CD4-positive, alpha-beta T cell treated with Interleukin-1 beta for 1 hour (primary cell): ENCODE measurements at regions not wholly inside any gene's neighbourhood (a gene's known extent, or its start where the extent isn't known, plus 50 kb on each side); places are given as distances from the start of the nearest gene placed in this dataset.

Source experiments
- DNase-seq, 2 donors: peaks; one replicate each; pipeline ENCODE4 v3.0.0-alpha.2; 2020 to 2022

DNA sequence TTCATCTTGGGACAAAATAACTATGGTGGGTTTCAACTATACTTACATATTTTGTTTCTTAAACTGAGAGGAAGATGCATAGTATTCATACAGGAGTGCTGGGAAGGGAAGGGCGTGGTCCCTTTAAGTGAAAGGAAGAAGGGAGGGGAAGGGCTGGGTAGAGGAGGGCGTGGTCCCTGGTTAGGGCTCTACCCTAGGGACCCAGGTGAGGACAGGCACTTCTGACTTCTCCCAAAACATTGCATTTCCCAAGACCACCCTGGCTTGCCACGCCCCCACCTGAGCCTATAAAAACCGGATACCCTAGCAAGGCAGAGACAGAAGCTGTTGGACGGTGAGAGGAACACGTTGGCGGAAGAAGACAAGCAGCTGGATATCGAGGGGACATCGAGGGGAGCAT lies 157.6 kb upstream of the PLXNA4 start:
- DNase-seq = no peak

DNA sequence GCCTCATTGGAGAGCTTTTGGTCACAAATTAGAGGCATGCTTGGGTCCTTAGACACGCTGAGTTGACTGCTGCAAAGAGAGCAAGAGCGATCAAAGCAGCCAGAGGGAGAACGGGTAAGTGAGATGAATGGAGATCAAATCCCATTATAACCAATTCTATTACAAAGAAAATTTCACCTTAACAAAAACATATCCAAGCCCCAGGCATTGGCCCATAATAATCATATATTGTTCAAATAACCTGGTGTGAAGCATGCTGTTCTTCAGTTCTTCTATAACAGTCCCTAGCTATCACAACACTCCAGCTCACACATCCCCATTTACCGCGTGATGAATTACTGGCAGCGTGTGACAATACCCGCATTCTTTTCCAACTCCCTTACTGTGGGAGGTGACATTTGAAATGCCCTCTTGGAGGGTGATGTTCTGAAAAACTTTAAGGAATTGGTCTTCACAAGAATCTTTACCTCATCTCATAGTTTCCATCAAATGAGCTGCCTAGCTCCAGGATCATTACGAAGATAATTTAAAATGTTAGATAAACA lies 156.1 kb upstream of the PLXNA4 start:
- DNase-seq = no peak

DNA sequence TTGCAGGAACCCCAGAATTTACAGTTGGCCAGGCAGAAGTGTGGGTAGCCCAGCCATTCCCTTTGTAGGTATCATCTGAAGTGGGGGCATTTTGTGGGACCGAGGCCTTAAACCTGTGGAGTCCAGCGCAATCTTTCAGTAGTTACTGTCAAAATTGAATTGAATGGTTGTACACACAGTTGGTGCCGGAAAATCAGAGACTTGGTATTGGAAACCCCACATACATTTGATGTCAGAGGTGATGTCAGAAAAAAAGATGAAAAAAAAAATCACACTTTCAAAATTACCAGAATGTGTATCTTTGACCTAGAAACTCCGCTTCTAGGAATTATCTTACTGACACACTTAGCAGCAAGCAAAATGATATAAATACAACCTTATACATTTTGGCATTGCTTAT lies 153.8 kb upstream of the PLXNA4 start:
- DNase-seq = no peak

DNA sequence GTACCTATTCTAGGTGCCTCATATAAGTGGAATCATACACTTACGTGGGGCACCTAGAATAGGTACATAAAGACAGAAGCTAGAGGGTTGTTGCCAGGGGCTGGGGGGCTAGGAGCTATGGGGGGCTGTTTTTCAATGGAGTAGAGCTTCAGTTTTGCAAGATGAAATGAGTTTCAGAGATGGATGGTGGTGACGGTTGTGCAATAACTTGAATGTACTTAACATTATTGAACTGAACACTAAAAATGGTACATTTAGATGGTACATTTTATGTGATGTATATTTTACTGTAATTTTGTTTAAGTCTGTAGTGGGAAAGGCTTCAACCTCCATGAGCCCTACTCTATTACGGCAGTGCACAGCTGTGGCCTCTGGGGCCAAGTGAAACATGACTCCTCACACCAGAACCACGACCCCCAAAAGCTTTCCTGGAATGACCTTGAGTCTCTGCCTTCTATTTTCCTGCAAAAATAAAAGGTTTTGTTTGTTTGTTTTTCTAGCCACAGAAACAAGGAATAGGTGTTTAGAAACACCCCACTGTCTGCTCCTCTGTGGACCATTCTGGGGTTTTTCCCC lies 147.3 kb upstream of the PLXNA4 start:
- DNase-seq = no peak

DNA sequence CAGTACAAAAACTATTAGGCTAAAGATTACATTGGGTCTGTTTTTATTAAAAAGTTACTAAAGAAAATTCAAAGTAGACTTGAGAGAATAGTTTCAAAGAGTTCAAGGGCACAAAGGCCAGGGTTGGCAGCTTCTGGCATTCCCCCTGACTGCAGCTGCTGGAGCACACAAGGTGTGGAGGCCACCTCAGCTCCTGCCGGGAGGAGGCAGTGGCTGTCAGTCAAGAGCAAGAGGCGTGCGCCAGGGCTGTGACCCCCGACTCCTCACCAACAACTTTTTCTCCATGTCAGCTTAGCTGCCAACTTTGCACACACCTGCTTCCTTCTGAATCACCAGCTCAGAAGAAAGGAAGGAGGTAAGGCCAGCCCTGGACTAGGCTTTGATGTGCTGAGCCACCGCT lies 144.6 kb upstream of the PLXNA4 start:
- DNase-seq = no peak

DNA sequence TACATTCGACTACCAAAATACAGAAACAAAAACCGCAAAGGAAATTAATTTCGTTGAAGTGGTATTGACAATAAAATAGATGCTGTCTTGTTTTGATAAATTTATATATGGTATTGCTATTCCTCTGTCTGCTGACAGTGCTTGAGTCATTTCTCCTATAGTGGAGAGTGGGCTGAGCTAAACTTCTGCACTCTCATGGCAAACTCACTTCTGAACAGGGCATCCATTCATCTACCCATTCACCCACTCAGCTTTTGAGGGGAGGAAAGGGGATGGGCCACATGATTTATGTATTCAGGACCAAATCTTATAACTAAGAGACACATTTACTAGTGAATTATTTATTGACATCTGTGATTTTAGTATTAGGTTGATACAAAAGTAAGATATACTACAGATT lies 137.6 kb upstream of the PLXNA4 start:
- no peak for DNase-seq

DNA sequence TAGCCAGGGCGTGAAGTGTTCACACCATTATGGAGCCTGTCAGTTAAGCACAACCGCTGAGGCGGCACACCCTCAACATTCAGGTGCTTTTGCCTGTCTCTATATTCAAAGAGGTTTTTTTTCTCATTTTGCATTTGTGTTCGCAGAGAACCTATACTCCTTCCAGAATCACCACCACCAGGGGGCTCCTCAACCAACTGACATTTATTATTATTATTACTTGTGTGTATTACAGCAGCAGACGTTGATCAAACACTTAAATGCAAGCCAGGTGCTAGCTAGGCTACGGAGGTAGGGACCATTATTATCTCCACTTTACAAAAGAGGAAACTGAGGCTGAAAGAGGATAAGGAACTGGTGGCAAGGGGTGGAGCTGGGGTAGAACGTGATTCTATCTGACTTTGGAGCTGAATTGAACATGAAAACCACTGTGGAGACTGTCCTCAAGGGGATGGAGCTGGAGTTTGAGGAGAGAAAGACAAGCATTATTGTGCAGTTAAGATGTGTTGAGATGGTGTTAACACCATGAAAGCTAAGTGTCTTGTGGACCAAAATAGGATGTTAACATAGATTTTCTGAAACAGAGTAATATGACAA lies 133.8 kb upstream of the PLXNA4 start:
- DNase-seq = peak in 1 of 2 donors; percentile 29

DNA sequence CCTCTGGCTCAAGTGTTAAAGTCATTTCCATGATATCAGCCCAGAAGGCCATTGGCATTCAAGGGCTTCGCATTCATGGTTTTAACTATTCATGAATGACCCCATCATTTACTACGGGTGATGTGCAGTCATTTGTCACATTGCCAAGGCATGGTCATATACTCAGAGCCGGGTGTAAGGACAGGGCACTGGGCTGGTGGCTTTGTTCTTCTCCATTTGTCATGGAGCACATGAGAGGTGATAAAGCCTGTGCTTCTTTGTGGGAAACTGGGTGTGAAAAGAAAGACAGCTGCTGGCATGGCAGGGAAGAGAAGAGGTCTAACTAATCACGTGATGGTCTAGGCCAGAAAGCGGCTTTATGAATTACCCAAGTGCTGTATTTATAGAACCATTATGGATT lies 132.2 kb upstream of the PLXNA4 start:
- no peak for DNase-seq

DNA sequence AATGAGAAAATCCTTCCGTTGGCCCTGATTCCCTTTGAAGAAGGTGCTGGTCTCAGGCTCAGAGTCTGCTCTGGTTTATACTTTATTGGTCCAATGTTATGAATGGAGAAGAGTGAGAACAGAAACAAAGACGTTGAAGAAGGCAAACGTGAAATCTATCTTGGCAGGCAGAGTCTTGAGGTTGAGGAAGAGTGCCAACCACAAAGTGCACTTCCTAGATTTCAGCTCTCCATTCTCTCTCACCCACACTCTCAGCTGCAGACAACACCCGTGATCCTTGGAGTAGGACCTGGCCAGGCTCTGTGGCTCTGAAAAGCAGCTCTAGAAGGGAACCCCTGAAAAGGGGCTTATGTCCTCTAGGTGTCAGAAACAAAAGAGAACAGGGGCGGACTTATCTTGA lies 128.9 kb upstream of the PLXNA4 start:
- DNase-seq = no peak

DNA sequence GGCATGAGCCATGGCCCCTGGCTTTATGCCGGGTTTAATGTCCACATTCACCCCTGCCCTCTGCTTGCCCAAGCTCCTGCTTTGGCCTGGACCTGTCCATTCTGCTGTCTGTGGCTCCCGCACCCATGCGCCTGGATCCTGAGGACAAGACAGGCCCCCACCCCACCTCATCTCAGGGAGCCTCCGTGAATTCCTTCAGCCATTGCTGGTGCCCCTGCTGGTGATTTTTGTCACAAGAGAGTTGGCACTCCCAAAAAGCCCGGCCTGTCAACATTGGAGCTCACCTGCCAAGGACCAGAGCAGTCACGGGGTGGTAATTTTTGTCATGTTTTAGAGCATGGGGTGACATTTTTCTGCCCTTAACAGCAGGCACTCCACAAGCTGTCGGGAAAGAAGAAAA lies 127.5 kb upstream of the PLXNA4 start:
- DNase-seq = no peak

DNA sequence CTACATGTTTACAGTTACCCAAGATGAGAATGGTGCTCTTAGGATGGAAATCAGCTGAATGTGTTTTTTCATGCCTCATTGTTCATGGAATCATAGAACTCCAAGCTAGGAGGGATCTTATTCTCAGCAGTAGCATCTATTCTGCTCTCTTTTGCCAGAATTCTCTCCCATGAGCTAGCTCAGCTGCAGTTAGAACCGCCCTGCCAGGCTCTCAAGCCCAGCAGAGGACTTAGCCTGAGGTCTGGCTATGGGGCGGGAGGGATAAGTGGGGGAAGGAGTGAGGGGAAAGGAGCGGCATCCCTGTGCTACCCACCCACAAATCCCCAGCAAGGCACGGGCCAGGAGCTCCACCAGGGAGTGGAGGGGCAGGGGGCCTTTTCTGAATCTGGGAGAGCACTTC lies 120.7 kb upstream of the PLXNA4 start:
- no peak for DNase-seq

DNA sequence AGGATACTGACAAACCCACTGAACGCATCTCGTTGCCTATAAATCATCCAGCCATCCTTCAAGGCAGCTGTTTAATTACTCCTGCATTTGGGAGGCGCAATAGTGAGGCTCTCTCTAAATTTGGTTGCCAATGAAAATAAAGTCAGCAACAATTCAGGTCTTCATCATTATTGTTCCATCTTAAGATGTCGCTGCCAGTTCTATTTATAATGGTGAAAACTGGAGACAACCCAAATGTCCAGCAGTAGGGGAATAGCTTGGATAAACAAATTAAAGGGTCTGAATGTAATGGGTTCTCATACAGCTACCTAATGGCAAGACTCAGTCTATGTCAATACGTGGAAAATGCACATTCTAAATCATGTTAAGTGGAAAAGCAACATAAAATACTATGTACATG lies 120.1 kb upstream of the PLXNA4 start:
- no peak for DNase-seq

DNA sequence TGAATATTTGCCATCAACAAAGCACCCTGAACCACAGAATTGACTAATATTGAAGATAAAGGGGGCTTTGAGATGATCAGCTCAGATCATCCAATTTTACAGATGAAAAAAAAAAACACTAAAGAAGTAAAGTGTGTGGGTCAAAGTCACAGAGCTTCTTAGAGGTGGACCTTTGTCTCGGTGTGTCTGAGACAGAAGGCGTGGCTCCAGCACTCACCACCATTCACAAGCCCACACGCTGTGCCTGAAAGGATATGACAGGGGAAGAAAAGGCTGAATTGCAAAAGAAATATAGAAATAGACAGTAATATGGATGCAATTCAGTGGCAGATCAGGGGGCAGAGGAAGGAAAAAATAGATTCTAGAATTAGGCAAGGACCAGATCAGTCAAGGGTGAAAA lies 114.9 kb upstream of the PLXNA4 start:
- DNase-seq = no peak

DNA sequence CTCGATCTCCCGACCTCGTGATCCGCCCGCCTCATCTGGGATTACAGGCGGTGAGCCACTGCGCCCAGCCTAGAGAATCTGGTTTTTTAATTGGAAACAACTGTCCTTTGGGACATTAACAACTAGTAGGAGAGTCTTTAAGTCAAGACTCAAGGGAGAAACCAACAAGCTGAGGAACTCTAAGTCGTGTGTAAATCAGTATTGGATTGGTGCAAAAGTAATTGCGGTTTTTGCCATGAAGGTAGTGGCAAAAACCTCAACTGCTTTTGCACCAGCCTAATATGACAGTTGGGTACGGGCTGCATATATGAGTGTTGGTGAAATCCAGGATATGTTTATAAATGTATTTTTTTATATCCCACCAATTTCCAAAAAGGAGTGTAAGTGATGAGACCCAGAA lies 113.9 kb upstream of the PLXNA4 start:
- DNase-seq = no peak

DNA sequence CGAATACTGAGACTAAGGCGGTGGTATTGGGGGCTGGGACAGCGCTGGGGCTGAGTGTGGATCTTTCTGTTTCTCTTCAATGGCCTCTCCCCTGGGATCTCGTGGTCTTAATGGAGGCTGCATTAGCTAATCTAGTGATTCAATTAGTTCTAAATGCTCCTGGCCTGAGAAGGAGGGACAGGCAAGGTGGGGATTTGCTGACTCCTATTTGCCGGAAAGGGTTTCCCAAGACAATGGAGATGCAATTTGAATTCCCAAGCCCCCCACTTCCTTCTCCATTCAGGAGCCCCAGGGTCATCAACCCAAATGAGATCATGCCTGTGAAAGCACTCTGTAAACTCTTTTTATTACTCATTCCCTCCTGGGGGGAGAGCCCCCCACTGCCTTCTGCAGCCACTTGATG lies 111.7 kb upstream of the PLXNA4 start:
- no peak for DNase-seq

DNA sequence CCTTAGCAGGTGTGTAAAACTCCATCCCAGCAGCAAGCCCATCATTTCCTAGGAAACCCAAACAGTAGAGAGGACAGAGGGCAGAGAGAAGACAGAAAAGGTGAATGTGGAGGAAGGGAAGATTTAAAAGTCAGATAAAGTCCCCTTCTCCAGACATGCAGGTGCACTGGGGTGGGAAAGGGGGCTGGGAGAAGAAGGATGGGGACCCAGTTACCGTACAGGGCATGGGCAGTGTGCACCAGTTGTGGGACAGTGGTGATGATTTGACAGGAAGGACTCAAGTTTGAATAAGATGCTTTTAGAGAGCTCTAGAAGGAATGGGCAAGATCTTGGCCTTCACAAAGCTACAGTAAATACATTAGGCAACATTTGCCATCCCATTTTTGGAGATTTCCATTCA lies 110.7 kb upstream of the PLXNA4 start:
- DNase-seq = no peak

DNA sequence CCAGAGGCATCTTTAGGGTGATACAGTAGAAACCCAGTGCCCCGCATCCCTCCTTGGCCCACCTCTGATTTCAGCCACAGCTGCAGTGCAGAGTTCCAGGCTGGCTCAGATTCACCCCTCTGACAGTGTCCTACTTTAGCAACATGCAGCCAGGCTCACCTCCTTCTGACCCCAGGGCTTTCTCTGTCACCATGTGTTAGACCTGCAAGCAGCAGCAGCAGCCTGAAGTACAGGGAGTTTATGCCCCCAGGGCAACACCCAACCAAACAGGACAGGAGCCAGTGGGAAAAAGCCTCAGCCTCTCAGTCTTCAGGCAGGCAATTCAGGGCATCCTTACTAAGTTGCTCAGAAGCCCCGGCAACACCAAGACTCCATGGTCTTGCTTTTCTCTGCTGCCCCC lies 109.0 kb upstream of the PLXNA4 start:
- DNase-seq = no peak

DNA sequence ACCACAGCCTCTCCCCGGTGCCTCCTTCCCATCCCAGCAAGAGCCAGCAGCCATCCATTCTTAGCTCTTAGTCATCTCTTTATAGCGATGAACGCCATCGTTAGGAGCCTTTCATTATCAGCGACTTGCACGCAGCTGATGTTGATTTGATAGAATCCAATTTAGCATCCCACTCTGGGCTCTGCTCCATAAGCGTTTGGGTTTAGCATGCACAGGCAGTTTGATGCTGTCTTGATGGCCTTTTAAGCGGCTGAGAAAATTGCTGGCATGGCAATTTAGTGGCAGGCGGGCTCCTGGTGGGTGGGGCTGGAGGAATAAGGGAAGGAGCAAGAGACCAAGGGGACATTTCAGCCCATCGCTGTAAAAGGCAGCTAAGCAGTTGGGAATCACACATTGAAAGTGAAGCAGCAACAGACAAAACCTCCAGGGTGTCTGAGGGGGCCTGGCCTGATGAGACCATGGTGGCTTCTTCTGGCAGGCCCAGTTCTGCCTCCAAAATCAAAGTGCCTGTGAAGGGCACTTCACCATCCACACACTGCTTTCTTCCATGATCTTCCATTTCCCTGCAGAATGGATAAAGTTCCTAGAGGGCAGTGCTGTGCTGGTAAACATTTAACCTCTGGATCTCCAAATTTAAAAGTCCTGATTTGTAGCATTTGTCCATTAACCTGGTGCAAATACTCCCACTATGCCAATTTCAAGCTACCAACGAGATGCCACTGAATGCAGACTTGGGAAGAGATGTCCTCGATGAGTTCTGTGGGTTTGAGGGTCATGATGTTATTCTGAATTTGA lies 107.8 kb upstream of the PLXNA4 start:
- DNase-seq = no peak

DNA sequence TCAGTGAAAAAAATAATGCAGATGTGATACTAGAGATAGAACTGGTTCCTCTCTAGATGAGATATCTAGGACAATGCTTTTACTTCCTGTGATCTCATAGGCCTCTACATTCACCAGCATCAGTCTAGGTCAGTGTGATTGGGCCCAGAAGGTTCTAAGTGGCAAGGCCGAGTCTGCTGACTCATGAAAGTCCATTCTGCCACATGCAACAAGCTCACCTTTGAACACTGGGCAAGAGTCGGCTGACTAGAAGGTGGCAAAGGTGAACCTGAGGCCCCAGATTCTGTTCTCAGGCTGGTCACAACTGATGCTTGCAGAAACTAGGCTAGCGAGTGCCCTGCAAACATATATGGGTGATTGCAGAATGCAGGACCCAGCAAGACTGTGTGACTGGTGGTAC lies 105.7 kb upstream of the PLXNA4 start:
- DNase-seq = no peak

DNA sequence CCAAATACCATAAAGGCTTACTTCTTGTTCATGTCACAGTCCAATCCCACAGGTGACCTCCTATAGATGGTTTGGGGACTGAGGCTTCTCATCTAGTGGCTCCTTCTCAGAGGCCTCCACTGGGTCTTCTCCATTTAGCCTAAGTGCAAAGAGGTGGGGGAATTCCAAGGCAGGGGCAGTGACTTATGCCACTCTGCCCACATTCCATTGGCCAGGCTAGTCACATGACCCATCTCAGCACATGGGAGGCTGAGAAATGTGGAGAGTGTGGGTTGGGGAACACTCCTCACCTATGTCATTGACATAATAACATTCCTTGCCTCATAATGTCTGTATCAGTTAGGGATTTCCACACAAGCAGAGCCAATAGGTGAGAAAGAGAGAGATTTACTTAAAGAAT lies 104.3 kb upstream of the PLXNA4 start:
- no peak for DNase-seq

DNA sequence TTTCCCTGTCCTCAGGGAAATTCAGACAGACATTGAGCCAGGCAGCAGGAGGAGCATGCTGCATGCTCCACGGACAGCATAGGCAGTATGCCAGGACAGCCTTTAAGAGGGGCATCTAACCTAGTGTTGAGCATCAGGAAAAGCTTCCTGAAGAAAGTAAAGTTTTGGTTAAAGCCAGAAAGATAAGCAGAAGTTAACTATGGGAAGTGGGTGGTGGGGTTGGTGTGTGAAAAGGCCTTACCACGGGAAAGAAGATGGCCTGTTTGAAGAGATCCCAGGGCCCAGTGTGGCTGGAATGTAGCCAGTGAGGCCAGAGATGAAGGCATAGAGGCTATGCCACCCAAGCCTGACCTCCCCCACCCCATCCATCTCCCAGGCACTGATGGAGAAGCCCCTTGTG lies 102.4 kb upstream of the PLXNA4 start:
- DNase-seq = no peak

DNA sequence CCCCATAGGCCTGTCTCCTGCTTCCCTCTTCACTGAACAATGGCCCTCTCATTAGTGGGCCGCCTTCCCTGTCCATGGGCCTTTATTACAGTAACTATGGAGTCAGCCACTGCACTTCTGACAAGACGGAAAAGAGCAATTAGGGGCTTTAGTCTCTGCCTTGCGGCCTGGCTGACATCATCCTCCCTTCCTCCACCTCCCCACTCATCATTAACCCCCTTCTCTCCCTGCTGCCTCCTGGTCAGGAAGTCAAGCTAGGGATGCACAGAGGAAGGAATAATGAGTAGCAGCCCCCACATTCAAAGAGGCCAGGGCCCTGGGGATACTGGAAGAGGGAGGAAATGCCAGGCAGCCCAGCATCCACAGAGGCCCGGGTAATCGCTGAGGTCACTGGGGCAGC lies 101.6 kb upstream of the PLXNA4 start:
- DNase-seq = no peak

DNA sequence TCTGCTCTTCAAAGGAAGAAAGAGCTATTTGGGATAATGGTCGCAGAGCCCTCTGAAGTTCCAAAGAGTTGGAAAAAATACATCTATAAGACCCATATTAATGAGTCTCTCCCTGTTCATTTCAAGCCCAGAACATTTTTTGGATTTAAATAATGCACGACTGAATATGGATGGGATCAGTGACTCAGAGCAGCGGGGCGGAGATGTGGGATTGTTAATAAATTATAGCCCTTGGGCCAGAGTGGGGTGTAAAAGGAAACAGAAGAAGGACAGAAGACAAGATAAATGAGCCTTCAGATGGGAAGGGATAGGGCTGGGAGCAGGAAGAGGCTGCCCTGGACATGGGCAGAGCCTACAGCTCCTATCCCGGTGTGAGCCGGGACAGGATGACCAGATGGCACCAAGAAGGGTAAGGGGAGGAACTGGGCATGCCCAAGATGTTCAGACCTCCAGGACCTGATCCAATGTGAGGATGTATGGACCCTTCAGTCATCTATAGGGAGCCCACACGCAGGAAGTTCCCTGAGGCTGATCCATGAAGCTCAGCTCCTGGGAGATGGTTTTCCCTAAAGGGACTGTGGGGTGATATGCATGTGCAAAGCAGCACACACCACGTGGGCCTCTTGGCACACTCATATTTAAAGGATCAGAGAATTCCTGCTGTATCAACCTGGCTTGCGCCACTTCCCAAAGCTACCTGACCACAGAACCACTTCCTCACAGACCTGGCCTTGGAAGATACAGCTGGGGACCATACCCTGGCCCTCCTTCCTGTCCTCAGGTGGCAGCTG lies 96.1 kb upstream of the PLXNA4 start:
- no peak for DNase-seq

DNA sequence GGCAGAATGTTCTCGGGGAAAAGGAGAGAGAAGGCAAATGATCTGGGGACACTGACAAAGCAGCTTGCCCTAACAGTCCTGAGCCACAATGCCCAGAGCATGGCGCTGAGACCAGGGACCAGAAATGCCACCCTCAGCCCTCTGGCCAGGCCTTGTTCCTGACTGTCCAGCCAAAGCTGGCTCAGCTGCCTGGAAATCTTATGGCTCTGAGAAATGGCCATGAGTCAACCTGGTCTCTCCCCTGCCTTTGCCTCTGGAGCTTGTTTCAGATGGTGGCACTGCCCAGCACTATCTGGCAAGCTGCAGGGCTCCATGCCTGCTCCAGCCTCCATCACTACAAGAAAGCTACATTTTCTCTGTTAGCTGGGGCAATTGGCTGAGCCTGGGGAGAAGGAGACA lies 90.5 kb upstream of the PLXNA4 start:
- no peak for DNase-seq
